WERI-Rb-1 (cell line): ENCODE measurements at regions not wholly inside any gene's neighbourhood (a gene's known extent, or its start where the extent isn't known, plus 50 kb on each side); places are given as distances from the start of the nearest gene placed in this dataset.

Source experiments
- DNase-seq: peaks from one replicate; pipeline ENCODE4 v3.0.0-alpha.2; 2020
- H3K27ac ChIP-seq: fragments of 250-450 bp; sonication (Bioruptor Pico); 2 replicates; pipeline ENCODE4 v1.5.1; 2020; ENCODE audit warnings: mild to moderate bottlenecking, moderate library complexity
- H3K27me3 ChIP-seq: fragments of 250-450 bp; sonication (Bioruptor Pico); 2 replicates; pipeline ENCODE4 v1.5.1; 2021; ENCODE audit warnings: mild to moderate bottlenecking, low read depth, moderate library complexity; ENCODE audit not compliant: insufficient read depth, severe bottlenecking
- H3K36me3 ChIP-seq: fragments of 250-450 bp; sonication (Bioruptor Pico); 2 replicates; pipeline ENCODE4 v1.5.1; 2020; ENCODE audit warnings: mild to moderate bottlenecking, moderate library complexity
- H3K4me3 ChIP-seq: 2 replicates; pipeline ENCODE4 v1.5.1; 2011; ENCODE audit warnings: low read depth, mild to moderate bottlenecking, control low read depth, low read length
- H3K9me3 ChIP-seq: fragments of 250-450 bp; sonication (Bioruptor Pico); 2 replicates; pipeline ENCODE4 v1.5.1; 2021; ENCODE audit warnings: mild to moderate bottlenecking, moderate library complexity; ENCODE audit not compliant: severe bottlenecking
- TF ChIP-seq, protein P1 (sequence below): IDR thresholded peaks from 2 replicates; pipeline ENCODE4 v1.5.1; 2011; ENCODE audit warnings: low read depth, mild to moderate bottlenecking, control low read depth, inconsistent platforms, low read length

GRCh38 chr18:24629921-24630320 is 169.5 kb downstream of the HRH4 start:
- Histone ChIP-seq H3K4me3 (no peak overlapping the region), H3K36me3 (no peaks in the 10 kb centered on the region), H3K27me3 (no peaks in the 10 kb centered on the region), H3K27ac (no peak overlapping the region), H3K9me3 (no peaks in the 10 kb centered on the region)
- TF ChIP-seq, protein P1, sequence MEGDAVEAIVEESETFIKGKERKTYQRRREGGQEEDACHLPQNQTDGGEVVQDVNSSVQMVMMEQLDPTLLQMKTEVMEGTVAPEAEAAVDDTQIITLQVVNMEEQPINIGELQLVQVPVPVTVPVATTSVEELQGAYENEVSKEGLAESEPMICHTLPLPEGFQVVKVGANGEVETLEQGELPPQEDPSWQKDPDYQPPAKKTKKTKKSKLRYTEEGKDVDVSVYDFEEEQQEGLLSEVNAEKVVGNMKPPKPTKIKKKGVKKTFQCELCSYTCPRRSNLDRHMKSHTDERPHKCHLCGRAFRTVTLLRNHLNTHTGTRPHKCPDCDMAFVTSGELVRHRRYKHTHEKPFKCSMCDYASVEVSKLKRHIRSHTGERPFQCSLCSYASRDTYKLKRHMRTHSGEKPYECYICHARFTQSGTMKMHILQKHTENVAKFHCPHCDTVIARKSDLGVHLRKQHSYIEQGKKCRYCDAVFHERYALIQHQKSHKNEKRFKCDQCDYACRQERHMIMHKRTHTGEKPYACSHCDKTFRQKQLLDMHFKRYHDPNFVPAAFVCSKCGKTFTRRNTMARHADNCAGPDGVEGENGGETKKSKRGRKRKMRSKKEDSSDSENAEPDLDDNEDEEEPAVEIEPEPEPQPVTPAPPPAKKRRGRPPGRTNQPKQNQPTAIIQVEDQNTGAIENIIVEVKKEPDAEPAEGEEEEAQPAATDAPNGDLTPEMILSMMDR: no peak
- no peak for DNase-seq

GRCh38 chr18:24630346-24630880 is 170.0 kb downstream of the HRH4 start:
- TF ChIP-seq, protein P1: no peak
- no peak for DNase-seq

GRCh38 chr18:24631243-24632025 is 171.0 kb downstream of the HRH4 start:
- Histone ChIP-seq H3K4me3 (peak overlapping the region; percentile 18), H3K9me3 (no peaks in the 10 kb centered on the region), H3K27ac (peak overlapping the region; percentile 76), H3K36me3 (no peaks in the 10 kb centered on the region), H3K27me3 (no peaks in the 10 kb centered on the region)
- peak; percentile 46 for DNase-seq
- TF ChIP-seq, protein P1: peak; percentile 39; the same call in 1 of the 2 replicates

More at GRCh38 chr18:24630346-24630880, 170.0 kb downstream of the HRH4 start:
- no peak overlapping the region for H3K4me3 ChIP-seq
- no peaks in the 10 kb centered on the region for H3K36me3 ChIP-seq
- no peaks in the 10 kb centered on the region for H3K27me3 ChIP-seq
- peak overlapping the region; percentile 9; the same call in 1 of the 2 replicates for H3K27ac ChIP-seq
- no peaks in the 10 kb centered on the region for H3K9me3 ChIP-seq

DNA sequence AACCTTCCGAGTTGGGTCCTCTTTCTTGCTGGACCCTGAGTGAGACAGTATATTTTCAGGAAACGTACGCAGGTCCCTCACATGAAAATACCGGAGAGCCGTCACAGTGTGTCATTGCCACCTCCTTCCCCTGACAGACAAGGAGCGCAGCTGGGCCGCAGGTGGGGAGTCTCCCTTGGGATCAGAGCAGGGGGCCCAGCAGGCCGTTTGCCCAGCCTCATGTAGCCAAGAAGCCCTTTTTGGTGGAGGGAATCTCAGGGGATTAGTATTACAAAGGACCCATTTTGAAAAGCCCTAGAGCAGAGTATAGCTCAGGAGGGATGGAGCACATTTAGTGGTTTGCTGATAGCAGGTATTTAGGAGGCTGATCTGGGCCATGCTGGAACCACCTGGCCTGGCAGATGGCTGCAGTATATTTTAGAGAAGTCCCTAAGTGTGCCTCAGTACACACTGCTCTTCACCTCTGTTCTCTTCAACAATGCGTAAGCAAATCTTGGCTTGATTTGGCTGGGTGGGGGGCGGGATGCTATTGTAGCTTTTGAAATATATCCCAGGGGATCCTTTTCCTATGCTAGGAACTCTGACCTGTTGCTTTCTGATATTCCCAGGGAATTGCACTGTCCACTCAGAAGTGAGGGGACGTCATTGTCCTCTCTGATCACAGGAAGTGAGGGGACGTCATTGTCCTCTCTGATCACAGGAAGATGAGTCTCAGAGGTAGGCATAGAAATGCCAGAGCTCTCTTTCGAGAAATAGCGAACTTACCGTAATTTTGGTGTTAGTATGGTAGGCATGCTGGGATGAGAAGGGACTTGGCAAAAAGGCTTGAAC is 171.9 kb downstream of the HRH4 start:
- TF ChIP-seq, protein P1: no peak
- Histone ChIP-seq H3K27me3 (no peaks in the 10 kb centered on the region), H3K36me3 (no peaks in the 10 kb centered on the region), H3K27ac (peak overlapping the region; percentile 76), H3K4me3 (peak overlapping the region; percentile 18), H3K9me3 (no peaks in the 10 kb centered on the region)
- peak; percentile 41 for DNase-seq

DNA sequence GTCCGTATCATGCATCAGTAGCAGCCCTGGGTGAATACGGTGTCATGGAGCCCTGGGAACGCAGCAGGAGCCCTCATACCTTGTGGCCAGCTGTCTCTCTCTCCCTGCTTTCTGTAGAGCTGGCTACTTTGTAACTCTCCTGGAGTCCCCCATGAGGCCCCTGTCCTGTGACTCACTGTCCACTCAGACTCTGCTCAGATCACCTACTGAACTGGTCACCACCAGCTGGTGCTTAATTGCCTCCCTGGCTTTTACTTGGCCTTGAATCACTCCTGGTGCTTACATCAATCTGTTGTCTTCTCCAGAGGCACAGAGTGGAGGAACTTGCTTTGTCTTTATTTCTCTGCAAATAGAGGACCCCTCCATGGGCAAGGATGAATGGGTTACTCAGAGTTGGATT is 172.7 kb downstream of the HRH4 start:
- Histone ChIP-seq H3K4me3 (no peak overlapping the region), H3K36me3 (no peaks in the 10 kb centered on the region), H3K27me3 (no peaks in the 10 kb centered on the region), H3K9me3 (no peaks in the 10 kb centered on the region), H3K27ac (peak overlapping the region; percentile 76)
- TF ChIP-seq, protein P1: no peak
- DNase-seq: peak; percentile 44
